ENCODE measurements at regions not wholly inside any gene's neighbourhood (a gene's known extent, or its start where the extent isn't known, plus 50 kb on each side); places are given as distances from the start of the nearest gene placed in this dataset.

- TF ChIP-seq FOXM1 (IDR thresholded peaks at IDR 0.05; ENCODE audit: borderline replicate concordance) (no peak), TARDBP (IDR thresholded peaks at IDR 0.05) (no peak)
Measured at GRCh38 chr10:130430852-130431704, 294.9 kb downstream of the GLRX3 start.

All from HEK293T (cell line).